Lower lobe of right lung (tissue), 2 donors: ENCODE measurements at regions not wholly inside any gene's neighbourhood (a gene's known extent, or its start where the extent isn't known, plus 50 kb on each side); places are given as distances from the start of the nearest gene placed in this dataset.
A peak's percentile ranks its signal among the peaks of the same experiment; 100 is the strongest.
"Not testable (repeated sequence)": the region's sequence is repeated elsewhere in the genome, so short reads cannot be mapped to it uniquely, and the experiment has no call there.

Experiments
- ATAC-seq, 2 donors: fragments of 200-7000 bp; cut with Tn5 transposase; one replicate each; pipeline ENCODE4 v1.9.1; 2020 to 2022; ENCODE audit warnings: mild to moderate bottlenecking in 2 of 2, moderate library complexity in 2 of 2
- DNase-seq: peaks from one replicate; pipeline ENCODE4 v3.0.0-alpha.2; 2020
- H3K27ac ChIP-seq: fragments of 200-600 bp; one replicate; pipeline ENCODE4 v1.8.0; 2022
- H3K27me3 ChIP-seq: fragments of 200-600 bp; one replicate; pipeline ENCODE4 v1.8.0; 2022; ENCODE audit warnings: low read depth
- H3K36me3 ChIP-seq: fragments of 200-600 bp; one replicate; pipeline ENCODE4 v1.8.0; 2022; ENCODE audit warnings: mild to moderate bottlenecking
- H3K4me1 ChIP-seq: fragments of 200-600 bp; one replicate; pipeline ENCODE4 v1.8.0; 2022
- H3K4me3 ChIP-seq: fragments of 200-600 bp; one replicate; pipeline ENCODE4 v1.8.0; 2022; ENCODE audit warnings: mild to moderate bottlenecking
- H3K9me3 ChIP-seq: fragments of 200-600 bp; one replicate; pipeline ENCODE4 v1.8.0; 2022
- intact Hi-C: fragments of 100-400 bp; cut with DNase I; formaldehyde crosslinking; loops from one replicate; pipeline ENCODE4 v1.11.0; 2022
- TF ChIP-seq, protein P1 (sequence below): fragments of 200-600 bp; IDR thresholded peaks from one replicate; pipeline ENCODE4 v1.8.0; 2022; ENCODE audit warnings: antibody characterized with exemption, mild to moderate bottlenecking
- donor health status: DM: no; HTN: yes; CAD: no; lungs with severe emphysema.

DNA sequence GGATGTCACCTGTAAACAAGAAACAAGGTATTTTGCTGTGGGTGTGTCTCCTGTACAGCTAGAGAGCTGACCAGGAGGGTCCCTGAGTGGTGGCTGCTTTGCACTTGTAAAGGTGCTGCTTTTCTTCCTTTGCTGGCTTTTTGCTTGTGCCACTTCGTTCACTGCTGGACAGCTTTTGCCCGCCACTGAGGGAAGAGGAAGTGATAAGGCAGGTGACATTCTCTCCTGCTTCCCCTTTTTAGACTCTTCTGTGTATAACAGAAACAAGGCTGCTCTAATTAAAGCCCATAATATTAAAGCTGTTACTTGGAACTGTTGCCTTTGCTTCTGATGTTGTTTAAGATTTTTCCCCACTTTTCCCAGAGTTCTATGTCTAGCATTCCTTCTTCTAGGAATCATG, 218.6 kb upstream of the TSPY4 start:
- no peaks in the 10 kb centered on the region for H3K9me3 ChIP-seq
- no peak for ATAC-seq
- H3K27me3 ChIP-seq = no peaks in the 10 kb centered on the region
- H3K36me3 ChIP-seq = no peaks in the 10 kb centered on the region
- TF ChIP-seq, protein P1, sequence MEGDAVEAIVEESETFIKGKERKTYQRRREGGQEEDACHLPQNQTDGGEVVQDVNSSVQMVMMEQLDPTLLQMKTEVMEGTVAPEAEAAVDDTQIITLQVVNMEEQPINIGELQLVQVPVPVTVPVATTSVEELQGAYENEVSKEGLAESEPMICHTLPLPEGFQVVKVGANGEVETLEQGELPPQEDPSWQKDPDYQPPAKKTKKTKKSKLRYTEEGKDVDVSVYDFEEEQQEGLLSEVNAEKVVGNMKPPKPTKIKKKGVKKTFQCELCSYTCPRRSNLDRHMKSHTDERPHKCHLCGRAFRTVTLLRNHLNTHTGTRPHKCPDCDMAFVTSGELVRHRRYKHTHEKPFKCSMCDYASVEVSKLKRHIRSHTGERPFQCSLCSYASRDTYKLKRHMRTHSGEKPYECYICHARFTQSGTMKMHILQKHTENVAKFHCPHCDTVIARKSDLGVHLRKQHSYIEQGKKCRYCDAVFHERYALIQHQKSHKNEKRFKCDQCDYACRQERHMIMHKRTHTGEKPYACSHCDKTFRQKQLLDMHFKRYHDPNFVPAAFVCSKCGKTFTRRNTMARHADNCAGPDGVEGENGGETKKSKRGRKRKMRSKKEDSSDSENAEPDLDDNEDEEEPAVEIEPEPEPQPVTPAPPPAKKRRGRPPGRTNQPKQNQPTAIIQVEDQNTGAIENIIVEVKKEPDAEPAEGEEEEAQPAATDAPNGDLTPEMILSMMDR = no peak
- DNase-seq = no peak
- no peak overlapping the region for H3K4me3 ChIP-seq
- H3K4me1 ChIP-seq = no peaks in the 10 kb centered on the region
- no peak overlapping the region for H3K27ac ChIP-seq
- intact Hi-C loops = no loop called here

DNA sequence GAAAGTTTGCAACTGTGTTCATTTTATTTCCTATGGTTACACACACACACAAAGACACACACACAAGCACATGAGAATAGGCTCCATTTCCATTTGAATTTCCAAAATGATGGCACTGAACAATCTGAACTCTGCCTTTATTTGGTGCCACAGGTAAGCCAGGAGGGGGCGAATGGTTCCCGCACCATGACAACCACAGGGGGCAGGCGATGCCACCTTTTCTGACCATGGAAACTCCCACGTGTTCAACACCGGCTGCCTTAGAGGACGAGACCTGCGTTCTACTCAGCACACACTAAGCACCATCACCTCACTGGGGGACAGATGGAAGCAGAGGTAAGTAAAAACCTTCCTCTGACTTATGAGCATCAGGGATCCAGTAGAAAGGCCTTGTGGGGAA, 212.6 kb upstream of the TSPY4 start:
- ATAC-seq = no peak
- intact Hi-C loops = no loop called here
- no peak for DNase-seq
- Histone ChIP-seq H3K27me3 (no peaks in the 10 kb centered on the region), H3K36me3 (no peaks in the 10 kb centered on the region), H3K4me3 (no peak overlapping the region), H3K9me3 (no peaks in the 10 kb centered on the region), H3K4me1 (no peaks in the 10 kb centered on the region), H3K27ac (no peak overlapping the region)
- TF ChIP-seq, protein P1 = no peak

DNA sequence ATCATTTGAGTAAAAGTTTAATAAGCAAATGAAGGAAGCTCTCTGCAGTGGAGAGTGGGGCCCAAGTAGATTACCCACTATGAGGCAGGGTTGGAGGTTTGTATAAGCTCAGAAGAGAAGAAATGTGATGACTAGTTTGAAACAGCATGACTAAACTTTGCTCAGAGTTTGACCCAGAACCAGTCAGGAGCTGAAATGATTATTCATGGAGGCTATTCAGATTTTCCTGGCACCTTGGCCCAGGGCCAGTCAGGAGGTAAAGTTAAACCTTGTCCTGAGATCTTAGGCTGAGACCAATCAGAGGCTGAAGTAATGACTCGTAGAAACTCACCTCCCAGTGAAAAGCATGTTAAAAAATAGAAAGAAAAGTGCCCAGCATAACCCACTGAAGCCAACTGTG, 210.7 kb upstream of the TSPY4 start:
- DNase-seq (no peak), ATAC-seq (no peak)
- TF ChIP-seq, protein P1 = no peak
- Histone ChIP-seq H3K9me3 (no peaks in the 10 kb centered on the region), H3K36me3 (no peaks in the 10 kb centered on the region), H3K27me3 (no peaks in the 10 kb centered on the region), H3K4me3 (no peak overlapping the region), H3K27ac (no peak overlapping the region), H3K4me1 (no peaks in the 10 kb centered on the region)
- intact Hi-C loops = no loop called here

DNA sequence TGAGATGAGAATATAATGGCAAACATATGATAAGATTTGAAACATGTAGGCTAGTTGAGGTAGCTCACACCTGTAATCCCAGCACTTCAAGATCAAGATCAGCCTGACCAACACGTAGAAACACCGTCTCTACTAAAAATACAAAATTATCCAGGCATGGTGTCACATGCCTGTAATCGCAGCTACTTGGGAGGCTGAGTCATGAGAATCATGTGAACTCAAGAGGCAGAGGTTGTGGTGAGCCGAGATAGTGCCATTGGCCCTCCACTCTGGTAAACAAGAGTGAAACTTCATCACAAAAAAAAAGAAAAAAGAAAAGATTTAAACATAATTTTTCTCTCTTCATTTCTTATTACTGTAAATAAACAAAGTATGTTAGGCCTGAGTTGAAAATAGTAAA, 193.9 kb upstream of the TSPY4 start:
- ATAC-seq, intact Hi-C loops: not testable (repeated sequence)

DNA sequence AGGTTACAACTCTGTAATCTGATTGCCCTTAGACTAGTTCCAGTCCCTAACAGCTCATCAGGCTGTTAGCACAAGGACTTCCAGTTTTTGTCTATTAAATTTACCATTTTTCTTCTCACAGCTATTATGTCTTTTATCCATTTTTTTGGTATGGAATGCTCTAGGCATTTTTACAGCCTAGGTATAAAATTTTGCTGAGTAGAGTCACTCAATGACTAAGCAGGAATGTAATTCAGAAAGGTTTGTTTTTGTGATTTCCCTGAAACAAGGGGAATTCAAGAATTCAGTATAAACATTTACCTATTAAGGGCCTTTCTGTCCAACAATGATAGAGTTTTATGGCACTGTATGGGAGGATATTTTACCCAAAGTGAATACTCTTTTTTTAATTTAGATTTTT, 182.7 kb upstream of the TSPY4 start:
- H3K4me3 ChIP-seq, H3K36me3 ChIP-seq, H3K27me3 ChIP-seq, H3K4me1 ChIP-seq, ATAC-seq, DNase-seq, intact Hi-C loops, H3K27ac ChIP-seq, H3K9me3 ChIP-seq: not testable (repeated sequence)

More for the DNA sequence above, 193.9 kb upstream of the TSPY4 start:
- H3K27me3 ChIP-seq, H3K36me3 ChIP-seq, DNase-seq, H3K9me3 ChIP-seq, H3K27ac ChIP-seq, H3K4me3 ChIP-seq, H3K4me1 ChIP-seq: not testable (repeated sequence)

DNA sequence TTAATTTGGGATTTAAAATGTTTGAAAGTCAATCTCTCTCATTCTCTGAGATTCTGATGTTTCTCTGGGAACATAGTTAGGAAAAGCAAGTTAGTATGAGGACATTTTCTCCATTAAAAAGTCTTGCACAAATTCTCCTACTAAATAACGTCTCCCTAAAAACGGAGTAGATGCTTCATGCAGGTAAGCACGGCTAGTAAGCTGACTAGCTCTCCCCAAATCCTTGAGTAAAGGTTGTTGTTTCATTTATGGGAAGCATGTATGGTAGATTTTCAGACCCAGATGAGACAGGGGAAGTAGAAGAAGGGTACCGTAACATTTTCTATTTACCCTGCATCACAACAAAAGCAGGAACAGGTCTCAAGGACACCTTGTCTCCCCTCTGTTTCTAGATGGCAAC, 181.5 kb upstream of the TSPY4 start:
- Histone ChIP-seq H3K27me3 (no peaks in the 10 kb centered on the region), H3K9me3 (no peaks in the 10 kb centered on the region), H3K36me3 (no peaks in the 10 kb centered on the region), H3K4me3 (no peak overlapping the region), H3K4me1 (no peaks in the 10 kb centered on the region), H3K27ac (no peak overlapping the region)
- ATAC-seq (no peak), DNase-seq (no peak)
- intact Hi-C loops = no loop called here
- TF ChIP-seq, protein P1 = no peak

DNA sequence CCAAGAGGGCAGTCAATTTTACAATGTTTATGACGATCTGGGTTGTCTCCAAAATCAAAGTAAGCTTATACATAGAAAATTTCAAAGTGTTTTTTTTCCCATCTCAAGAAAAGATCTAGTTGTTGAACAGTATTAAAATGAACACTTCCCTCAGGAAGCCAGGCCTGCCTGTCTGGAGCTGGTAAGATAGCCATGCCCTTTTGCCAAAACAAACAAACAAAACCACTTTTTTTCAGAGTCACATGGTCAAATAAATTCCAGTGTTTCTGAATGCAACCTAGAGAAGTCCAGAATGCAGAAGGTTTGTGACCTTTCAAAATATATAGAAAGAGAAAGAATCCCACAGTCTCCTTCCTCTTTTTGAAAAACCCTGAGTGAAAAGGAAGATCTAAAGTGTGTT, 178.6 kb upstream of the TSPY4 start:
- Histone ChIP-seq H3K36me3 (no peaks in the 10 kb centered on the region), H3K4me3 (no peak overlapping the region), H3K9me3 (no peaks in the 10 kb centered on the region), H3K4me1 (no peaks in the 10 kb centered on the region), H3K27me3 (no peaks in the 10 kb centered on the region), H3K27ac (no peak overlapping the region)
- no peak for DNase-seq
- TF ChIP-seq, protein P1 = no peak
- intact Hi-C loops = no loop called here
- no peak for ATAC-seq

DNA sequence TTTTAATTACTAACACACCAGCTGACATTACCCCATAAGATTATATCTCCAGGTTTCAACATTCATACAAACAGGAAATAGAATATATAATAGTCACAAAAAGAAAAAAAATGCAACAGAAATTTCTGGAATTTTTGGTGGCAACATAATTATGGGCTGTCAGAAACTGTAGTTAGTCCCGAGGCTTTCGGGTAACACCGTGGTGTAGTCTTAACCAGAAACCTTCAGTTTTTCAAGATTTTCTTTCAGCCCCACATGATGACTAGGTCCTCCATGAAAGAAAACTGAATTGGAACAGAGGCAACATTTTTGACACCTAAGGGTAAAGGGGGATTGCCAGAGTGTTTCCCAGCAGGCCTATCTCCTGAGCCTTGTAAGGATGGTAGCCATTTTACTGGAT, 176.9 kb upstream of the TSPY4 start:
- H3K9me3 ChIP-seq, ATAC-seq, H3K4me3 ChIP-seq, intact Hi-C loops, H3K36me3 ChIP-seq, H3K4me1 ChIP-seq, DNase-seq, H3K27ac ChIP-seq, H3K27me3 ChIP-seq: not testable (repeated sequence)

DNA sequence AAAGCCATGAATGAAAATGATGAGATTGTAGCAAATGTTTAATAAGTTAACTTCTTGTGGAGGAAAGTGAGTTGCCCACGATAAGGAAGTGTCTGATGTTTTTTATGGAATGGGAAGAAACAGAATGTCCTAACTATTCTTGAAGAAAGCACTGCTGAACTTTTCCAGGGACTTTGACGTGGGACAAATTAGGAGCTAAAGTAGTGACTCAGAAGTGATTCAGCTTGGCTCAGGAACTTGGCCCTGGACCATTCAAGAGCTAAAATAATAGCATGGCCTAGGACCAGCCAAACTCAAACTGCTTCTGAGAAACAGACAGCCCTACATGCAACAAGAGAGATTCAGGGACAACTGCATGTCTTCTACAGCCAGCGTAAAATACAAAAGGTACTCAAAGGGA, 176.3 kb upstream of the TSPY4 start:
- H3K27ac ChIP-seq, intact Hi-C loops: not testable (repeated sequence)

DNA sequence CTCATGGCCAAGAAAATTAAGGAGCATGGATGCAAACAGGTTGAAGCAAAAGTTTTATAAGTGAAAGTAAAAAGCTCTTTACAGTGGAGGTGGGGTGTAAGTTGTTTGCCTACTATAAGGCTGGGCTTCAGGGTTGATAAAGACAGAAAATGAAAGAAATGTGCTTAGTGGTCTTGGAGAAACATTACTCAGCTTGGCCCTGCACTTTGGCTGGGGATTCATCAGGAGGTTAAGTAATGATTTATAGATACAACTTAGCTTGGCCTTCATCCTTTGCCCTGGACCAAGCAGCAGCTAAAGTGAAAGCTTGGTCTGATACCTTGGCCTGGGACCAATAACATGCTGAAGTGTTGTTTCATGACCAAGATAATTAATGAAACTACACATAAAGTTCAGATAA, 175.3 kb upstream of the TSPY4 start:
- H3K4me3 ChIP-seq, ATAC-seq, DNase-seq, intact Hi-C loops, H3K9me3 ChIP-seq, H3K36me3 ChIP-seq, H3K4me1 ChIP-seq, H3K27ac ChIP-seq, H3K27me3 ChIP-seq: not testable (repeated sequence)

More for the DNA sequence above, 176.3 kb upstream of the TSPY4 start:
- not testable (repeated sequence) for H3K27me3 ChIP-seq, H3K4me1 ChIP-seq, H3K36me3 ChIP-seq, H3K4me3 ChIP-seq, H3K9me3 ChIP-seq, DNase-seq
- ATAC-seq = peak in 1 of 2 donors; percentile 30
